ENCODE measurements at regions not wholly inside any gene's neighbourhood (a gene's known extent, or its start where the extent isn't known, plus 50 kb on each side); places are given as distances from the start of the nearest gene placed in this dataset.

DNA sequence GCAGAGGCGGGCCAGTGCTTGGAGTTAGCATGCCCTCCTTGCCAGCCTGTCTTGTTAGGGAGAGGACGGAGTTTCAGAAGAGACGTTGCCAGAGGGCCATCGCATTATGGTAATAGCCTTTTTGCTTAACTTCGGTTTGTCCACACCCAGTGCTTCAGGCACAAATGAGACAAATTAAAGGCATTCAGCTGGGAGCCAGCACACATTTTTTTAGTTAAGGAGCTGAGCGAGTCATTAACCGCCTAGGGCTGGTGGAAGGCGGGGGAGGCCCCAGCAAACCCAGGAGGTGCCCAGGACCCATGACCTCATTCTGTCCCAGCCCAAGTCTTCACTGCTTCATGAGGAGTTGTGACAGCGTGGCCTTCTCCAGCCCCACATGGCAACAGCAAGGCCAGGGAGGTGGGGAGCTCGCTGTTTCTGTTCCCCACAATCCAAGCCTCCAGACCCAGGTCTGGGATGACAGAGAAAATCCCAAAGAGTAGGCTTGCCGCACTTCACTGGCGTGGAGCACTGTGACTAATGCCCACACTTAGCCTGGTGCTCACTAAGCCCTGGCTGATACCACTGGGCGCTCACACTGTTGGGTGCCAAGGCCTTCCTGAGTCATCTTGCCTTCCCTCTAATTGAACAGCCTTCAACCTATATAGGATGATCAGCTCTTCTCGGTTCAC is 237.1 kb downstream of the ANKRD60 start:
- TF ChIP-seq, protein P1, sequence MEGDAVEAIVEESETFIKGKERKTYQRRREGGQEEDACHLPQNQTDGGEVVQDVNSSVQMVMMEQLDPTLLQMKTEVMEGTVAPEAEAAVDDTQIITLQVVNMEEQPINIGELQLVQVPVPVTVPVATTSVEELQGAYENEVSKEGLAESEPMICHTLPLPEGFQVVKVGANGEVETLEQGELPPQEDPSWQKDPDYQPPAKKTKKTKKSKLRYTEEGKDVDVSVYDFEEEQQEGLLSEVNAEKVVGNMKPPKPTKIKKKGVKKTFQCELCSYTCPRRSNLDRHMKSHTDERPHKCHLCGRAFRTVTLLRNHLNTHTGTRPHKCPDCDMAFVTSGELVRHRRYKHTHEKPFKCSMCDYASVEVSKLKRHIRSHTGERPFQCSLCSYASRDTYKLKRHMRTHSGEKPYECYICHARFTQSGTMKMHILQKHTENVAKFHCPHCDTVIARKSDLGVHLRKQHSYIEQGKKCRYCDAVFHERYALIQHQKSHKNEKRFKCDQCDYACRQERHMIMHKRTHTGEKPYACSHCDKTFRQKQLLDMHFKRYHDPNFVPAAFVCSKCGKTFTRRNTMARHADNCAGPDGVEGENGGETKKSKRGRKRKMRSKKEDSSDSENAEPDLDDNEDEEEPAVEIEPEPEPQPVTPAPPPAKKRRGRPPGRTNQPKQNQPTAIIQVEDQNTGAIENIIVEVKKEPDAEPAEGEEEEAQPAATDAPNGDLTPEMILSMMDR (IDR thresholded peaks at IDR 0.05; ENCODE audit: low read depth, low read length) = no peak
- CTCF ChIA-PET = no interaction called here

DNA sequence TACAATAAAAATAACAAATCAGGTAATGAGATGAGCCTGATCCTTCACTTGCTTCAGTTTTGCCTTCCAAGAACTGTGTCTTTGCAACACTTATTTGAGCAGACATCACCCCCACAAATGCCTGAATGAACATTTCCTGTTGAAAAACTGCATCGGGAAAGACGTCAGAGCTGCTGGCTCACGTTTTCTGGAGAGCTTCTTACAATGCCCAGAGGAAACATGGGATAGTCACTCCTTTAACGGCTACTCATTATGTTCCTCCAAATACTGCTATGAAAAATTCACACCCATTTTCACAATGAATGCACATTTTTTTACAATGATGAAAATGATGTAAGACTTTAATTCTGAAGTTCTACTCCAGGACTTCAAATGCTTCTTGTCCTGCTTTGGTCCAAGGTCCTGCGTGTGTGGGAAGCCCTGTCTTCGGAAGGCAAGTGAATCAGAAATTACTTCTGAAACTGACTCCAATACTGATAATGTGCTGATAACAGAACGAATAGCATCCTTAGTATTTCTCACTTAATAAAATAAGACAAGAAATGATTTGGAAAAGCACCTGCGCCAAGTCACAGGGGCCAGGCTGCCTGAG is 238.0 kb downstream of the ANKRD60 start:
- H3K4me3 ChIP-seq (ENCODE audit: low read depth, low read length) = no peak overlapping the region
- no peak overlapping the region for H3K27ac ChIP-seq (ENCODE audit: low read depth, low read length)
- H3K27me3 ChIP-seq (ENCODE audit: control insufficient read depth, insufficient read depth, low read length) = no peaks in the 10 kb centered on the region
- DNase-seq (ENCODE audit: low read depth, low spot score) = no peak
- TF ChIP-seq, protein P1 (IDR thresholded peaks at IDR 0.05; ENCODE audit: low read depth, low read length) = no peak
- CTCF ChIA-PET = no interaction called here
- H3K9me3 ChIP-seq (ENCODE audit: control insufficient read depth, insufficient read depth, low read length) = no peaks in the 10 kb centered on the region; the same call in 1 of the 2 replicates
- POLR2A ChIA-PET = no interaction called here

More for the DNA sequence above, 237.1 kb downstream of the ANKRD60 start:
- no peaks in the 10 kb centered on the region for H3K27me3 ChIP-seq (ENCODE audit: control insufficient read depth, insufficient read depth, low read length)
- POLR2A ChIA-PET = no interaction called here
- no peak overlapping the region for H3K27ac ChIP-seq (ENCODE audit: low read depth, low read length)
- H3K9me3 ChIP-seq (ENCODE audit: control insufficient read depth, insufficient read depth, low read length) = no peaks in the 10 kb centered on the region; the same call in 1 of the 2 replicates
- H3K4me3 ChIP-seq (ENCODE audit: low read depth, low read length) = no peak overlapping the region
- no peak for DNase-seq (ENCODE audit: low read depth, low spot score)

DNA sequence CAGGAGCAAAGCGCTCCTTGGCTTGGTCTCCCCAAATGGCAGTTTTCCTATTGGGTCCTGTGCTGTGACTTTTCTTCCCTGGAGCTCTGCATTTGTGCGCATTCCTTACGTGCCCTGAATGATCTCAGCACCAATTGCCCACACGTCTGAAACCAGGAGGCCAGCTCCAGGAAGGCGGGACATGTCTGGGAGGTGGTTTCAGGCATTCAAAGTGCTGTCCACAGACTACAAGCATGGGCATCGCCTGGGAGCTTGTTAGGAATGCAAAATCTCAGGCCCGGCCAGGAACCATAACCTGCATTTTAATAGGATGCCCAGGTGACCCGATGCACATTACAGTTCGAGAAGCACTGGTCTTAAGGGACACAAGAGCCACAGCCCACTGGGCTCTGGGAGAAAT is 239.6 kb downstream of the ANKRD60 start:
- Histone ChIP-seq H3K4me3 (ENCODE audit: low read depth, low read length) (no peak overlapping the region), H3K9me3 (ENCODE audit: control insufficient read depth, insufficient read depth, low read length) (no peaks in the 10 kb centered on the region; the same call in 1 of the 2 replicates), H3K27me3 (ENCODE audit: control insufficient read depth, insufficient read depth, low read length) (no peaks in the 10 kb centered on the region), H3K27ac (ENCODE audit: low read depth, low read length) (no peak overlapping the region)
- CTCF ChIA-PET = no interaction called here
- POLR2A ChIA-PET = no interaction called here
- TF ChIP-seq, protein P1 (IDR thresholded peaks at IDR 0.05; ENCODE audit: low read depth, low read length) = no peak
- DNase-seq (ENCODE audit: low read depth, low spot score) = no peak

GRCh38 chr20:57988422-57988821 is 240.0 kb downstream of the ANKRD60 start:
- ChIA-PET POLR2A (no interaction called here), CTCF (no interaction called here)
- TF ChIP-seq, protein P1 (IDR thresholded peaks at IDR 0.05; ENCODE audit: low read depth, low read length) = no peak
- Histone ChIP-seq H3K27ac (ENCODE audit: low read depth, low read length) (no peak overlapping the region), H3K9me3 (ENCODE audit: control insufficient read depth, insufficient read depth, low read length) (no peaks in the 10 kb centered on the region), H3K27me3 (ENCODE audit: control insufficient read depth, insufficient read depth, low read length) (no peaks in the 10 kb centered on the region), H3K4me3 (ENCODE audit: low read depth, low read length) (no peak overlapping the region)
- no peak for DNase-seq (ENCODE audit: low read depth, low spot score)

GRCh38 chr20:57987659-57988058 is 240.8 kb downstream of the ANKRD60 start:
- DNase-seq (ENCODE audit: low read depth, low spot score) = no peak
- POLR2A ChIA-PET = no interaction called here
- TF ChIP-seq, protein P1 (IDR thresholded peaks at IDR 0.05; ENCODE audit: low read depth, low read length) = no peak
- CTCF ChIA-PET = no interaction called here
- no peak overlapping the region for H3K27ac ChIP-seq (ENCODE audit: low read depth, low read length)
- no peaks in the 10 kb centered on the region for H3K9me3 ChIP-seq (ENCODE audit: control insufficient read depth, insufficient read depth, low read length)
- H3K4me3 ChIP-seq (ENCODE audit: low read depth, low read length) = no peak overlapping the region
- no peaks in the 10 kb centered on the region for H3K27me3 ChIP-seq (ENCODE audit: control insufficient read depth, insufficient read depth, low read length)

Measured in AG04450 (cell line).